Testis (tissue), 2 donors: ENCODE measurements at regions not wholly inside any gene's neighbourhood (a gene's known extent, or its start where the extent isn't known, plus 50 kb on each side); places are given as distances from the start of the nearest gene placed in this dataset.

Experiments used
- POLR2A ChIP-seq: fragments of 450-650 bp; IDR thresholded peaks from one replicate; pipeline ENCODE4 v1.6.1; 2017; ENCODE audit warnings: antibody characterized with exemption, mild to moderate bottlenecking, moderate library complexity
- TF ChIP-seq, protein P1 (sequence below), 3 experiments: fragments of 450-650 bp in 2 of 3; fragments of 200-600 bp in 1 of 3; sonication (generic) in 1 of 3; IDR thresholded peaks; one replicate each; pipeline ENCODE4 v1.5.1; 2016 to 2019; ENCODE audit warnings: antibody characterized with exemption in 3 of 3, mild to moderate bottlenecking in 2 of 3, moderate library complexity in 1 of 3

DNA sequence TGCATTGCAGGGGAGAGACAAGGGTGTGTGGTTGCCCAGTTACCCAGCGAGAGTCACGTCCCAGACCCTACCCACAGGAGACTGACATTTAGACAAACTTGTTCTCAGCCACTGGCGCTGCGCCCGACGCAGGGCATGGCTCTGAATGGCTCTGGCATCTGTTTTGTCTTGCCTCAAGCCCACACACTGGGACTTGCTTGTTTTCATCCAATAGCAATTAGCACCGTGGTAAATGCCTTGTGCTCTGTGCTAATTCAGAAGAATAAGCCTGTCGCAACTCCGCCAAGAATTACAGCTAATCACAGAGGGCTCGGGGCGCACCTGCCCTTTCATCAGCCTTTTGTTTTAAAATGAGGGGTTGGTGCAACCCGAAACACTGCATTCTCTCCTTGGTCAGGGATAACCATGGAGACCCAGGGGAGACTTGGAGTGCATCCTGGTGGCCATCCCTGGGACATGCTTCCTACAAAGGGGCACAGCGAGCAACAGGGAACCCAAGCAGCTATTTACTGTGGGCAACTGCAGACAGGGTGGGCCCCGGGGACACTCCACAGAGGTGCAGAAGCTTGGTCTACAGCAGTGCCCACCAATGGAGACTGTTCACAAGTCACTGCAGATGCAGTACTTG lies 220.6 kb upstream of the ZFHX3 start:
- TF ChIP-seq, protein P1, sequence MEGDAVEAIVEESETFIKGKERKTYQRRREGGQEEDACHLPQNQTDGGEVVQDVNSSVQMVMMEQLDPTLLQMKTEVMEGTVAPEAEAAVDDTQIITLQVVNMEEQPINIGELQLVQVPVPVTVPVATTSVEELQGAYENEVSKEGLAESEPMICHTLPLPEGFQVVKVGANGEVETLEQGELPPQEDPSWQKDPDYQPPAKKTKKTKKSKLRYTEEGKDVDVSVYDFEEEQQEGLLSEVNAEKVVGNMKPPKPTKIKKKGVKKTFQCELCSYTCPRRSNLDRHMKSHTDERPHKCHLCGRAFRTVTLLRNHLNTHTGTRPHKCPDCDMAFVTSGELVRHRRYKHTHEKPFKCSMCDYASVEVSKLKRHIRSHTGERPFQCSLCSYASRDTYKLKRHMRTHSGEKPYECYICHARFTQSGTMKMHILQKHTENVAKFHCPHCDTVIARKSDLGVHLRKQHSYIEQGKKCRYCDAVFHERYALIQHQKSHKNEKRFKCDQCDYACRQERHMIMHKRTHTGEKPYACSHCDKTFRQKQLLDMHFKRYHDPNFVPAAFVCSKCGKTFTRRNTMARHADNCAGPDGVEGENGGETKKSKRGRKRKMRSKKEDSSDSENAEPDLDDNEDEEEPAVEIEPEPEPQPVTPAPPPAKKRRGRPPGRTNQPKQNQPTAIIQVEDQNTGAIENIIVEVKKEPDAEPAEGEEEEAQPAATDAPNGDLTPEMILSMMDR (IDR thresholded peaks at IDR 0.05) = no peak
- TF ChIP-seq POLR2A = no peak
